ENCODE measurements at regions not wholly inside any gene's neighbourhood (a gene's known extent, or its start where the extent isn't known, plus 50 kb on each side); places are given as distances from the start of the nearest gene placed in this dataset.

DNA sequence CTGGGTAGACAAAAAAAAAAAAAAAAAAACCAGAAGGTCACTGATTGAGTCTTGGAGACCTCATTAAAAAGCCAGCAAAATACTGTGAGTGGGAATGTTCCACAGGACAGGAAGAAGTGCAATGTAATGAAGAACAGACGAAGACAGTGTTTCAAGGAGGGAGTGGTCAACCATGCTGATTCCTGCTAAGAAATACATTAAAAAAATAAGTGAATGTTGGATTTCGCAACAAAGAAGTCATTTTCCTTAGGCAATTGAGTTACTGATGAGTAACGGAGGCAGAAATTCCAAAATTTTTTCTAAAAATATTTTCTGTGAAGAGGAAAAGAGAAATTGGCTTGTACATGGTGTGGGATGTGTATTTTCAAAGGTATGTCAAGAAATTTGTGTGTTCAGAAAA, 94.3 kb upstream of the FAM47B start:
- TF ChIP-seq, protein P1, sequence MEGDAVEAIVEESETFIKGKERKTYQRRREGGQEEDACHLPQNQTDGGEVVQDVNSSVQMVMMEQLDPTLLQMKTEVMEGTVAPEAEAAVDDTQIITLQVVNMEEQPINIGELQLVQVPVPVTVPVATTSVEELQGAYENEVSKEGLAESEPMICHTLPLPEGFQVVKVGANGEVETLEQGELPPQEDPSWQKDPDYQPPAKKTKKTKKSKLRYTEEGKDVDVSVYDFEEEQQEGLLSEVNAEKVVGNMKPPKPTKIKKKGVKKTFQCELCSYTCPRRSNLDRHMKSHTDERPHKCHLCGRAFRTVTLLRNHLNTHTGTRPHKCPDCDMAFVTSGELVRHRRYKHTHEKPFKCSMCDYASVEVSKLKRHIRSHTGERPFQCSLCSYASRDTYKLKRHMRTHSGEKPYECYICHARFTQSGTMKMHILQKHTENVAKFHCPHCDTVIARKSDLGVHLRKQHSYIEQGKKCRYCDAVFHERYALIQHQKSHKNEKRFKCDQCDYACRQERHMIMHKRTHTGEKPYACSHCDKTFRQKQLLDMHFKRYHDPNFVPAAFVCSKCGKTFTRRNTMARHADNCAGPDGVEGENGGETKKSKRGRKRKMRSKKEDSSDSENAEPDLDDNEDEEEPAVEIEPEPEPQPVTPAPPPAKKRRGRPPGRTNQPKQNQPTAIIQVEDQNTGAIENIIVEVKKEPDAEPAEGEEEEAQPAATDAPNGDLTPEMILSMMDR (IDR thresholded peaks at IDR 0.05) = no peak
- TF ChIP-seq POLR2AphosphoS2 (conservative IDR thresholded peaks at IDR 0.05; ENCODE audit: low read length) (no peak), JUN (IDR thresholded peaks at IDR 0.05) (no peak), KDM1A (IDR thresholded peaks at IDR 0.05; ENCODE audit: low read depth) (no peak), POLR2A (IDR thresholded peaks at IDR 0.05; ENCODE audit: low read length) (no peak), SMC3 (IDR thresholded peaks at IDR 0.05) (no peak), EP300 (IDR thresholded peaks at IDR 0.05) (no peak), ESRRA (IDR thresholded peaks at IDR 0.05; ENCODE audit: borderline replicate concordance, low read length) (no peak)
- TF ChIP-seq, protein P2, sequence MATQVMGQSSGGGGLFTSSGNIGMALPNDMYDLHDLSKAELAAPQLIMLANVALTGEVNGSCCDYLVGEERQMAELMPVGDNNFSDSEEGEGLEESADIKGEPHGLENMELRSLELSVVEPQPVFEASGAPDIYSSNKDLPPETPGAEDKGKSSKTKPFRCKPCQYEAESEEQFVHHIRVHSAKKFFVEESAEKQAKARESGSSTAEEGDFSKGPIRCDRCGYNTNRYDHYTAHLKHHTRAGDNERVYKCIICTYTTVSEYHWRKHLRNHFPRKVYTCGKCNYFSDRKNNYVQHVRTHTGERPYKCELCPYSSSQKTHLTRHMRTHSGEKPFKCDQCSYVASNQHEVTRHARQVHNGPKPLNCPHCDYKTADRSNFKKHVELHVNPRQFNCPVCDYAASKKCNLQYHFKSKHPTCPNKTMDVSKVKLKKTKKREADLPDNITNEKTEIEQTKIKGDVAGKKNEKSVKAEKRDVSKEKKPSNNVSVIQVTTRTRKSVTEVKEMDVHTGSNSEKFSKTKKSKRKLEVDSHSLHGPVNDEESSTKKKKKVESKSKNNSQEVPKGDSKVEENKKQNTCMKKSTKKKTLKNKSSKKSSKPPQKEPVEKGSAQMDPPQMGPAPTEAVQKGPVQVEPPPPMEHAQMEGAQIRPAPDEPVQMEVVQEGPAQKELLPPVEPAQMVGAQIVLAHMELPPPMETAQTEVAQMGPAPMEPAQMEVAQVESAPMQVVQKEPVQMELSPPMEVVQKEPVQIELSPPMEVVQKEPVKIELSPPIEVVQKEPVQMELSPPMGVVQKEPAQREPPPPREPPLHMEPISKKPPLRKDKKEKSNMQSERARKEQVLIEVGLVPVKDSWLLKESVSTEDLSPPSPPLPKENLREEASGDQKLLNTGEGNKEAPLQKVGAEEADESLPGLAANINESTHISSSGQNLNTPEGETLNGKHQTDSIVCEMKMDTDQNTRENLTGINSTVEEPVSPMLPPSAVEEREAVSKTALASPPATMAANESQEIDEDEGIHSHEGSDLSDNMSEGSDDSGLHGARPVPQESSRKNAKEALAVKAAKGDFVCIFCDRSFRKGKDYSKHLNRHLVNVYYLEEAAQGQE (IDR thresholded peaks at IDR 0.05) = no peak
